Activated T-cell treated with anti-CD3 and anti-CD28 coated beads, Interleukin-2, amount 50 U/mL, for 1 hour (primary cell): ENCODE measurements at regions not wholly inside any gene's neighbourhood (a gene's known extent, or its start where the extent isn't known, plus 50 kb on each side); places are given as distances from the start of the nearest gene placed in this dataset.
"Not testable (repeated sequence)": the region's sequence is repeated elsewhere in the genome, so short reads cannot be mapped to it uniquely, and the experiment has no call there.

Experiments used
- DNase-seq: peaks from one replicate; pipeline ENCODE4 v3.0.0-alpha.2; 2020

- no peak for DNase-seq
These were observed 144.9 kb downstream of the CHIC2 start for GRCh38 chr4:53919535-53919934.

DNA sequence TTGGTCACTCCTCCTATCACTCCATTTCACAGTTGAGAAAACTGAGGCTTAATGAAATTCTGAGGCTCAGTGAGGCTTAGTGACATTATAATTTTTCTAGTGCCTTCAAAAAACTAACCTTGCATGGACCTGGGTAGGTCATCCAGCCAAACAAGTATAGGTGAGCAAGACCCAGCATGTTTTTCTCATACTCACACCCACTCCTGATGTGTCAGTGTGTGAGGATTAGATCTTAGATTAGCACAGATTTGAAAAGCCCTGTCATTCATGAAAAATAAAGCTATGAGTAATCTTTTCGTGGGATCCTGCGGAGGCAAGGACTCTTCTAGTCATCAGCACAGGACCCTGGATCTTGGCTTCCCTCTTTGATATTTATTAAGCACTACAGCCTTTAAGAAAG, 146.7 kb downstream of the CHIC2 start:
- DNase-seq: no peak

- DNase-seq: no peak
These were observed 147.9 kb downstream of the CHIC2 start for GRCh38 chr4:53916431-53916889.

GRCh38 chr4:53914313-53915016, 149.9 kb downstream of the CHIC2 start:
- no peak for DNase-seq

DNA sequence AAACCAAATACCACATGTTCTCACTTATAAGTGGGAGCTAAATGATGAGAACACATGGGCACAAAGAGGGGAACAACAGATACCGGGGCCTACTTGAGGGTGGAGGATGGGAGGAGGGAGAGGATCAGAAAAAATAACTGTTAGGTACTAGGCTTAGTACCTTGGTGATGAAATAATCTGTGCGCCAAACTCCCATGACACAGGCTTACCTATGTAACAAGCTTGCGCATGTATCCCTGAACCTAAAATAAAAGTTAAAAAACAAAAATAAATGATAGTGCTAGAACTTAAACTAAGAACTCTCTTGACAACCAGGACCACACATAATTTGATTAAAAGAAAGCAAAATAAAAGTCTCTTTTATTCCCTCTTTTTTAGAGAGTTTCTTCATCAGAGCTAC, 150.6 kb downstream of the CHIC2 start:
- no peak for DNase-seq

DNA sequence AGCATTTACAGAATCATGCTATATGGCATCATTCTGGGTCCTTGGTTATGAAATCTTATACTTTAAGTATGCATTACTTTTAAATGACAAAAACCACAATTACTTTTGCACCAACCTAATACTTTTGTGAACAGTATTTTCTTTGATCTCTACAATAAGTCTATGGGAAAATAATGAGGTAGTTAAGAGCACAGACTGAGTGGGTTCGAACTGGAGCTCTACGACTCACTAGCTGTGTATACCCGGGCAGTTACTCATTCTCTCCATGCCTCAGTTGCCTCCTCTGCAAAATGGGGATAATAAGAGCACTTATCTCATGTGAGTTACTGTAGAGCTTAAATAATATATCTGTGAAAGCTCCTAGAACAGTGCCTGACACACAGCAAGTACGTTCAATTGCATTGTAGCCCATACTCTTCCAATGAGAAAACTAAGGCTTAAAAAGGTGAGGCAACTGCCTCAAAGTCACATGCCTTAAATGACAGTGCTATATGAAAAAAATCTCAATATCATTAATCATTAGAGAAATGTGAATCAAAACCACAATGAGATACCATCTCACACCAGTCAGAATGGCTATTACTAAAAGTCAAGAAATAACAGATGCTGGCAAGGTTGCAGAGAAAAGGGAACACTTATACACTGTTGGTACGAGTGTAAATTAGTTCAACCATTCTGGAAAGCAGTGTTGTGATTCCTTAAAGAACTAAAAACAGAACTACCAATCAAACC, 151.5 kb downstream of the CHIC2 start:
- DNase-seq: no peak

DNA sequence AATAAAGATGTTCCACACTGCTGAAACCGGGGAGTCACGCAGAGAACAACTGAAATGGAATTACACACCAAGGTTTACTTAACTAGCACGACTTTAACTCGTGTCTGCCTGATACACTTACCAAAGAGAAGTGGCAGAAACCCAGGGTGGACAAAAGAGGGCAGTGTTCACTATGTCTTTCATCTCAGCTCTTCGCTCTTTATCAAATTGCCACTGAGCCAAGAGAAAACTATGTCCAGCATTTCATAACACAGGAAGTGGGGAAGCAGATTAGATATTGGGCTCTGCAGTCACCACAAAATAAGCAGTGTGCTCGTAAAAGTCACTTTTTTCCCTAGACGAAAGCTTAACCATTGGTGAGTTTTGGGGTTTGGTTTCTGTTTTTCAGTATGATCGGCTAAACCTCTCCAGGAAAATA, 155.7 kb downstream of the CHIC2 start:
- no peak for DNase-seq

DNA sequence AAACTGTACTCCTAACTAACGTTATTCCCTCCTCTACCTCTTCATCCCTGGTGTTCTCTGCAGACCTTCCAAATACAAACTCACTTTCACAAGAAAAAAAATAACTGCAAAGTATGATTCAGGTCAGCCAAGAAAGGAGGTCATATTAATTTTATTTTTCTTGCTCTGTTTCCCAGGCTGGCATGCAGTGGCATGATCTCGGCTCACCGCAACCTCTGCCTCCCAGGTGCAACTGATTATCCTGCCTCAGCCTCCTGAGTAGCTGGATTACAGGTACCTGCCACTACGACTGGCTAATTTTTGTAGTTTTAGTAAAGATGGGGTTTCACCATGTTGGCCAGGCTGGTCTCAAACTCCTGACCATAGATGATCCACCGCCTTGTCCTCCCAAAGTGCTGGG, 156.6 kb downstream of the CHIC2 start:
- DNase-seq: no peak

- no peak for DNase-seq
These were observed 157.7 kb downstream of the CHIC2 start for GRCh38 chr4:53906606-53907190.

DNA sequence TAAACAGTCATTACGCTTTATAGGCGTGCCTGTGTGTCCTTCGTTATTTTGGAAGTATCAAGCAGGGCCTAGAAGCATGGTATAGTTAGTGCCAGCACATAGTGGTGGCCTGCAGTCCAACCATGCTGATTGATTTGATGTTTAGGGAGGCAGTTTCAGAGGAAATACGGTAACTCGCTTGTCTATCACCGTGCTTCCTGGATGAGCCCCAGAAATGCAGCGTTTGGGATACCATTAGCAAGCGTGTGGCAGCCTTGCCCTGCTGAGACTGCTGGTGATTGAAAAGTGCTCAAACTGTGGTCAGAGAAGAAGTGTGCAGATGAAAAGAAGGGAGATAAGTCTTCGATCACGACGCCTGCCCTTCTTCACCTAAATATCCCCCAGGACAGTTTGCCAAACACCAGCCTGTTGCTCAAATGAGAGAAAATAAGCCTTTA, 158.4 kb downstream of the CHIC2 start:
- no peak for DNase-seq

GRCh38 chr4:53905276-53905940, 159.0 kb downstream of the CHIC2 start:
- no peak for DNase-seq

DNA sequence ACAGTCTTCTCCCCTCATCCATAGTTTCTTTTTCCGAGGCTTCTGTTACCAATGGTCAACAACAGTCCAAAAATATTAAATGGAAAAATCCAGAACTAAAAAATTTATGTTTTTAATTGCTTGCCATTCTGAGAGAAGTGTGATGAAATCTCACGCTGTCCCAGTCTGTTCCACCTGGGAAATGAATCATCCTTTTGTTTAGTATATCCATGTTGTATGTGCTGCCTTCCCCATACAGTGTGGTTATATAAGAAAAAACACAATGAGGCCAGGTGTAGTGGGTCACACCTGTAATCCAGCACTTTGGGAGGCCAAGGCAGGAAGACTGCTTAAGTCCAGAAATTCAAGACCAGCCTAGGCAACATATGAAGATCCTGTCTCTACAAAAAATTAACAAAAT, 161.6 kb downstream of the CHIC2 start:
- no peak for DNase-seq

- DNase-seq: no peak
These were observed 164.1 kb downstream of the CHIC2 start for GRCh38 chr4:53900271-53900649.

DNA sequence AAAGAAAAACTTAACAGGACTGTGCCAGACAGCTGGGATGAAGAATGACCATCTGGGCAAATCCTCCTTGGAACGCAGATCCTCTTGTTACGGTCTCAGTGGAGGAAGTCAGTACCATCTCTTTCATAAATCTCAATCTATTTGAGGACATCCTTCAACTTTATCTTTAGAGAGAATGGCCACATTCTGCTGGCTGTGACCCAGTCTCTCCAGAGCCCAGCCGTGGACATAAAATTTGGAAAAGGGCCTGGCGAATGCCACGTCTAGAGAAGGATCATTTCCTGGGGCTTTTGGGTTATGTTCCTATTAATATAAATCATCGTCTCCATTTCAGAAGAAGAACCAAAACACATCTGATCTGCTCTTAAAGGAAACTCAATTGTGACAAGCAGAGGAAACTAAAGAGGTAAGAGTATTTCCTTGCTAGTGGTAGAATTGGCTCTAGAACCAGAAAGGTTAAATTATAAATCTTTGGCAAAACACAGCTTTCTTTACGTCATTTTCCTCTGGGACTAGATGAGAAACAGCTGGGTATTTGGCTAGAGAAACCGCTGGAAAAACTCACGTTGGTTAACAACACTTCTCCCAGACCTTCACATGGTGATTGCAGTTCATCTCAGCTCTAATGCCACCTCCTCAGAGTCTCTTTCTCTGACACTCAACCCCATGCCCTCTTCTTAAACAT, 164.7 kb downstream of the CHIC2 start:
- no peak for DNase-seq

GRCh38 chr4:53895137-53895536, 169.3 kb downstream of the CHIC2 start:
- no peak for DNase-seq

- no peak for DNase-seq
These were observed 173.9 kb downstream of the CHIC2 start for GRCh38 chr4:53890461-53890860.

GRCh38 chr4:53889326-53890055, 174.9 kb downstream of the CHIC2 start:
- no peak for DNase-seq

DNA sequence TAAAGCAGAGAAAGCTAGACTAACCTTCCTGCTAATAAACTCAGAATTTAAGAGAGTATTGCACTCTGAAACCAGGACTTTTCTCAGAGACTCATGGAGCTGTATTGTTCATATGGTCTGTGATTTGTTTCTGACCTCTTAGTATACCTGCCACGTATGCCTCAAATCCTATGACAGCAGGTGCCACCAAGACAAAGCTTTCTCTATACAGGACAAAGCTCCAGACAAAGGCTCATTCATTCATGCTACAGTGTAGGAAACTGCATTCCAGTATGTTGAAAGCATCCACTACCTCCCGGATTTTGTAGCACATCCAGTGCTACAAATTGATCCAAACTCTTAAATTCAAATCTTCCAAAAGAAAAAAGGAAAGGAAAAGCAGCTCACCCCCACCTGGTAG, 178.3 kb downstream of the CHIC2 start:
- no peak for DNase-seq

- no peak for DNase-seq
These were observed 178.7 kb downstream of the CHIC2 start for GRCh38 chr4:53885668-53886067.

DNA sequence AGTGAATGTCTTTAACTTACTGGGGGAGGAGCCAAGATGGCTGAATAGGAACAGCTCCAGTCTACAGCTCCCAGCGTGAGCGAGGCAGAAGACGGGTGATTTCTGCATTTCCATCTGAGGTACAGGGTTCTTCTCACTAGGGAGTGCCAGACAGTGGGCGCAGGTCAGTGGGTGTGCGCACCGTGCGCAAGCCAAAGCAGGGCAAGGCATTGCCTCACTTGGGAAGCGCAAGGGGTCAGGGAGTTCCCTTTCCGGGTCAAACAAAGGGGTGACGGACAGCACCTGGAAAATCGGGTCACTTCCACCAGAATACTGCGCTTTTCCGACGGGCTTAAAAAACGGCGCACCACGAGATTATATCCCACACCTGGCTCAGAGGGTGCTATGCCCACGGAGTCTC, 187.3 kb downstream of the CHIC2 start:
- not testable (repeated sequence) for DNase-seq

DNA sequence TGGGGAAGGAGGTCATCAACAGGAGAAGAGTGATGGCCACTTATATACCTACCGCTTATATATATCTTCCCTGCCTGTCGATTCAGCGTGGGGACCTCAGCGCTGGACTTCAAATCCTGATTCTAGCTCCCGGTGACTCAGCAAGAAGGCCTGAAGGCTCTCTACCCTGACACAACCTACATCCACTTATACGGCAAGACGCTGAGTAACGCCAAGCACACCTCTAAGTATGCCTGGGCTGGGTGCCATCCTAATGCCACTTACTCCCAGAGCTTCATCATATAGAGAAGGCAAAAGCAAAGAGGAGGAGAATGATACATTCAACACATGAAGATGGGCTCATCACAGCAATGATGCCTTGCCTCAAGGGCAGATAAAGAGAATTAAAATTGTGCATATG, 198.3 kb downstream of the CHIC2 start:
- DNase-seq: no peak

GRCh38 chr4:53865054-53865453, 199.4 kb downstream of the CHIC2 start:
- no peak for DNase-seq
